GM21529 (cell line): ENCODE measurements at regions not wholly inside any gene's neighbourhood (a gene's known extent, or its start where the extent isn't known, plus 50 kb on each side); places are given as distances from the start of the nearest gene placed in this dataset.

Experiments used
- ATAC-seq: cut with Tn5 transposase; IDR thresholded peaks from one replicate; pipeline ENCODE4 v1.9.1; 2021; ENCODE audit not compliant: unreplicated experiment

GRCh38 chr13:109670776-109671175, 115.6 kb downstream of the IRS2 start:
- no peak for ATAC-seq

- ATAC-seq, result no peak
These were observed 116.4 kb downstream of the IRS2 start for GRCh38 chr13:109669956-109670355.

GRCh38 chr13:109669234-109669612, 117.2 kb downstream of the IRS2 start:
- ATAC-seq, result no peak

- no peak for ATAC-seq
These were observed 117.8 kb downstream of the IRS2 start for GRCh38 chr13:109668433-109669233.

GRCh38 chr13:109667807-109668291, 118.5 kb downstream of the IRS2 start:
- ATAC-seq, result no peak

DNA sequence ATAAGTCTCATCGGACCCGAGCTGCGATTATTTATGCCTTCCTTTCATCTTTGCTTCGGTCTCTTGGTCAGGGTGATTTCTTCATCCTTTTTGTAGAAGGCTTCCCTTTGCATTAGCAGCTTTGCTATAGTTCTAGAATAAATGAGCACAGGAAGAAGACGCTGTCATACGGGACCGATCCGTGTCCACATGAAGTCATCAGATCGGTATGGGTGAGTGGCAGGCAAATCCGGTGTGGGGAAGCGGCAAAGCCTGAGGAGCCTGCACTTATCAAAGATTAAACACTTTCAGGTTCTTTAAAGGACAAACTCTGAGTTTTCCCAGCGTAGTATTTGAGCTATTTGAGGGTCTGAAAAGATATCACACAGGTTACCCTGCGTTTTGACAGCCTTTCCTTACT, 119.3 kb downstream of the IRS2 start:
- no peak for ATAC-seq

DNA sequence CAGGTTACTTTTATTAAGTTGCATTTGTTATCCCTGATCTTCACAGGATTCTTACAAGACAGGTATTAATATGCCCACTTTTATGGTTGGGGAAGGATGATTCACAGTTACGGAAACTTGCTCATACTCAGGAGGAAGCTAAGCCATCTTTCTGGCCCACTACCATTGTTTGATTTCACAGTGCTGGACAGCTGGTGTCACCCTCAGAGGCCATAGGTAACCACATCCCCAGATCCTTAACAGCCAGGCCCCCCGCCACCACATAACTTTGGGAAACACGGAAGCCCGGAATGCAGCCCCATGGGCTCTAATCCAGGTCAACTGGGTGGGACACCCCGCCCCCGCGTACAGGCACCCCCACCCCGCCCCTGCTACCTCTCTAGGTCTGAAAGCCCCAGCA, 119.7 kb downstream of the IRS2 start:
- no peak for ATAC-seq

GRCh38 chr13:109665781-109666249, 120.6 kb downstream of the IRS2 start:
- ATAC-seq, result no peak

GRCh38 chr13:109665240-109665639, 121.1 kb downstream of the IRS2 start:
- no peak for ATAC-seq

- no peak for ATAC-seq
These were observed 129.0 kb downstream of the IRS2 start for GRCh38 chr13:109657395-109657794.

- ATAC-seq, result no peak
These were observed 130.2 kb downstream of the IRS2 start for GRCh38 chr13:109656206-109656605.

DNA sequence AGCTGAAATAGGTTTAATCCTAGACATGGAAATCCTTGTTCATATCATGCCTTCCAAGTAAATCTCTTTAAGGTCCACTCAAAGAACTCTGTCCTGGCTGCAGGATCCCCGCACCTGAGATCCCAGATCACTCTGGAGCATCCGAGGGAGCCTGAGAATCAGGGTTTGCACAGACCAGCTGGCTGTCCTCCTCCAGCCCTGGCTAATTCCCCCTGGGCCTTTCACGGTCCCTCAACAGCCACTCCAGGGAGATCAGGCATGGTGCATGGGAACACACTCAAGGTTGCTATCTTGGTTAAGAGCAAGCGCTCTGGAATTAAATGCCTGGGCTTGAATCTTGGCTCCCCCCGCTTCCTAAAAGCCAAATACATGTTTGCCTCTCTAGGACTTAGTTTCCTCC, 130.8 kb downstream of the IRS2 start:
- no peak for ATAC-seq

GRCh38 chr13:109655206-109655600, 131.2 kb downstream of the IRS2 start:
- ATAC-seq, result no peak

DNA sequence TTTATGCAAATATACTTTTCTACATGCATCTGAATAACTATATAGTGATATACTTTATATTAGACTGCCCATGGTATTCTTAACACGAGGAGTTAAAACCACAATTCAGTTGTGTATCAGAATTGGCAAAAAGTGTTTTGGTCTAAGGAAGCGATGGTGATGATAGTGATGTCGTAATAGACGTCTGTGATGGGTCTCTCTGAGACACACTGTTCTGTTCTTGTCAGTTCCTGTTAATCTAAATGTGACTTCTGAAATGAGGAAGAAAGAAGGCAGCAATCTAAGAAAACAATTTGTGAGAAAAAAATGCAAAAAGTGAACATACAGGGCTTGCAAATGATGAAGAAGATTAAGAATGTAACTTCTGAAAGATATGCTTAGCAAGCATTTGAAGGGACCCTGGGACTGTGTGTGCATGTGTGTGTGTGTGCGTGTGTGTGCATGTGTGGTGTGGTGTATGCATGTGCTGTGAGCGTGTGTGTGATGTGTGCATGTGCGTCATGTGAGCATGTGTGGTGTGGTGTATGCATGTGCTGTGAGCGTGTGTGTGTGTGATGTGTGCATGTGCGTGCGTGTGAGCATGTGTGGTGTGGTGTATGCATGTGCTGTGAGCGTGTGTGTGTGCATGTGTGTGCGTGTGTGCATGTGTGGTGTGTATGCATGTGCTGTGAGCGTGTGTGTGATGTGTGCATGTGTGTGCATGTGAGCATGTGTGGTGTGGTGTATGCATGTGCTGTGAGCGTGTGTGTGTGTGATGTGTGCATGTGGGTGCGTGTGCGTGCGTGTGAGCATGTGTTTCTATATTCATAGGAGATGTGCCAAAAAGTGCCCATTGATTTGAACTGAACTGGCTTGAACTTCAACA, 131.8 kb downstream of the IRS2 start:
- ATAC-seq, result no peak

GRCh38 chr13:109652531-109652930, 133.9 kb downstream of the IRS2 start:
- no peak for ATAC-seq

DNA sequence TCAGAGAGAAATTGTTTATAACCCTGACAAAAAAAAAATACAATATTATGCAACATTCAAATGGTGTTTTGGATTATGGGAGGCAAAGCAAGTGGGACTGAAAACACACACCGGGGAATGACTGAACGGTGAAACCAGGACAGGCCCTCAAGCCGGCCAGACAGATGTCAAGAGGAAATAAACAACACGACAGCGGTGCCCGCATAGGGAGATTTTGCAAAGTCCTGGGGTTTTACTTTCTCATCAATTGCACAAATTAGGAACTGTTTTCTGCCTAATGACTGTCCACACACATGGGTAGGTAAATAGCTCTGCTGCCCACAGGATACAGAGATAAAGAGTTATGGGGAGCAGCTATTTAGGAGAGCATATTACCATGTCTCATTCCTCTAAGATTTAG, 134.5 kb downstream of the IRS2 start:
- ATAC-seq, result no peak

DNA sequence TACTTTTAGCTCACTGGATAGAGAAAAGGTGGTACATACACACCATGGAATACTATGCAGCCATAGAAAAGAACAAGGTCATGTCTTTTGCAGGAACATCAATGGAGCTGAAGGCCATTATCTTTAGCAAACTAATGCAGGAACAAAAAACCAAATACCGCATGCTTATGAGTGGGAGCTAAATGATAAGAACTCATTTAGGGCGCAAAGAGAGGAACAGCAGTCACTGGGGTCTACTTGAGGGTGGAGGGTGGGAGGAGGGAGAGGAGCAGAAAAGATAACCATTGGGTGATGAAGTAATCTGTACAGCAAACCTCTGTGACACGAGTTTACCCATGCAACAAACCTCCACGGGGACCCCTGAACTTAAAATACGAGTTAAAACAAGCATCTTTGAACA, 135.1 kb downstream of the IRS2 start:
- no peak for ATAC-seq

GRCh38 chr13:109650861-109651260, 135.5 kb downstream of the IRS2 start:
- ATAC-seq, result no peak

- no peak for ATAC-seq
These were observed 136.7 kb downstream of the IRS2 start for GRCh38 chr13:109649713-109650112.

GRCh38 chr13:109647699-109648098, 138.7 kb downstream of the IRS2 start:
- ATAC-seq, result no peak

DNA sequence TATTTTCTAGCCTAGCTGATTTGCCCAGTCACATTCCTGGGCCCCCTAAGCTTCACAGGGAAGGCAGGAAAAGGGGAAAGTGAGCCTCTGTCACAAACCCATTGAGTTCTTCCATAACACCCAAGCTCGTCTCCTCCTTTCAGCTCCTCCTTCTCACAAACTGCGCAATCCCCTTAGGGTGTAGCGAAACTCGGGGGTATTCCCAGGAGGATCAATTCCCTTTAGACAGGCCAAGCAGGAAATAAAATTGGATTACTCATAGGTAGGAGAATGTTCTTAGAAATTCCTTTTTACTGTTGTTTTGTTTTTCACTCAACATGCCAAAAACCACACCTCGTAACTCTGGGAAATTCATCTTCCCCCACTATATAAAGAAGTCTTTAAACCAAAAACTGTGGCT, 139.3 kb downstream of the IRS2 start:
- no peak for ATAC-seq

- ATAC-seq, result peak; percentile 82
These were observed 140.0 kb downstream of the IRS2 start for GRCh38 chr13:109646423-109646822.
